GM12878 (cell line): ENCODE measurements at regions not wholly inside any gene's neighbourhood (a gene's known extent, or its start where the extent isn't known, plus 50 kb on each side); places are given as distances from the start of the nearest gene placed in this dataset.

Source experiments
- ATAC-seq: fragments of 200-7000 bp; cut with Tn5 transposase; 3 replicates; pipeline ENCODE4 v1.9.1; 2020; ENCODE audit warnings: mild to moderate bottlenecking, moderate library complexity
- BruUV-seq: library from RNA; stranded (reverse); fragments of 400-500 nt; replicated peaks from 2 replicates; lab custom pipeline; 2021; lab: Mats Ljungman, UMichigan
- CTCF ChIA-PET: fragments of 300-600 bp; sonication (Branson Sonifier 250); formaldehyde crosslinking; extraction: SDS; loops from one replicate; lab custom pipeline; 2021; ENCODE audit warnings: inconsistent platforms; lab: Yijun Ruan, JAX
- POLR2A ChIA-PET: fragments of 350-600 bp; formaldehyde crosslinking; extraction: SDS; loops from one replicate; lab custom pipeline; 2021; ENCODE audit warnings: inconsistent platforms; lab: Charles Lee
- RAD21 ChIA-PET: fragments of 300-600 bp; sonication (Branson Sonifier 250); formaldehyde crosslinking; loops from one replicate; lab custom pipeline; 2023; ENCODE audit warnings: antibody characterized with exemption; ENCODE audit not compliant: unreplicated experiment; lab: Charles Lee
- SMC1A ChIA-PET: fragments of 300-600 bp; sonication (Branson Sonifier 250); formaldehyde crosslinking; loops from one replicate; lab custom pipeline; 2023; ENCODE audit not compliant: unreplicated experiment, uncharacterized antibody; lab: Charles Lee
- DNase-seq: peaks from one replicate; pipeline ENCODE4 v3.0.0-alpha.2; 2011; ENCODE audit warnings: low read depth, low spot score
- FAIRE-seq: peaks from 3 replicates; lab custom pipeline; 2011; peaks lifted over from hg19 to GRCh38; lab: Jason Lieb, UNC
- H2AFZ ChIP-seq: 2 replicates; pipeline ENCODE4 v1.6.0; 2011; ENCODE audit warnings: low read depth, low read length, control low read depth; ENCODE audit not compliant: control insufficient read depth
- H3K27ac ChIP-seq: 2 replicates; pipeline ENCODE4 v1.5.1; 2011; ENCODE audit warnings: control low read depth; ENCODE audit not compliant: control insufficient read depth, insufficient read depth
- H3K27me3 ChIP-seq, 2 experiments: replicated peaks in 1 of 2; 2 replicates each; pipeline versions ENCODE4 v1.6.0 to v1.6.1; 2011; ENCODE audit warnings: low read length in 1 of 2; ENCODE audit not compliant: control insufficient read depth in 2 of 2, insufficient read depth in 2 of 2
- H3K36me3 ChIP-seq, 2 experiments: 2 replicates each; pipeline ENCODE4 v1.5.1; 2011; ENCODE audit warnings: low read length in 1 of 2; ENCODE audit not compliant: control insufficient read depth in 2 of 2, insufficient read depth in 2 of 2
- H3K4me1 ChIP-seq: 2 replicates; pipeline ENCODE4 v1.6.1; 2011; ENCODE audit warnings: mild to moderate bottlenecking, low read length, moderate library complexity, mixed read lengths; ENCODE audit not compliant: control insufficient read depth, insufficient read depth
- H3K4me2 ChIP-seq: 2 replicates; pipeline ENCODE4 v1.6.0; 2011; ENCODE audit warnings: control low read depth; ENCODE audit not compliant: control insufficient read depth, insufficient read depth
- H3K4me3 ChIP-seq: fragments of 200-600 bp; sonication (generic); 2 replicates; pipeline ENCODE4 v1.5.1; 2016
- H3K79me2 ChIP-seq: 2 replicates; pipeline ENCODE4 v1.6.0; 2011; ENCODE audit warnings: low read length; ENCODE audit not compliant: control insufficient read depth, insufficient read depth
- H3K9ac ChIP-seq: 2 replicates; pipeline ENCODE4 v1.8.0; 2011; ENCODE audit warnings: low read length, control low read depth, mixed read lengths; ENCODE audit not compliant: control insufficient read depth, insufficient read depth
- H3K9me3 ChIP-seq: replicated peaks from 3 replicates; pipeline ENCODE4 v1.5.1; 2011; ENCODE audit warnings: mild to moderate bottlenecking, low read length; ENCODE audit not compliant: control insufficient read depth, insufficient read depth
- H4K20me1 ChIP-seq: 2 replicates; pipeline ENCODE4 v1.6.0; 2011; ENCODE audit not compliant: control insufficient read depth, insufficient read depth
- BCL3 ChIP-seq: IDR thresholded peaks from 2 replicates; pipeline ENCODE4 v1.6.1; 2011; ENCODE audit warnings: borderline replicate concordance, low read depth, mild to moderate bottlenecking, moderate library complexity, low read length; ENCODE audit not compliant: insufficient read depth, poor library complexity, severe bottlenecking
- BHLHE40 ChIP-seq, 2 experiments: fragments of 450-650 bp in 1 of 2; IDR thresholded peaks; 2 replicates each; pipeline ENCODE4 v1.6.1; 2011 to 2017; ENCODE audit warnings: low read depth in 2 of 2, borderline replicate concordance in 1 of 2, improper control_type of control experiment in 1 of 2, low read length in 1 of 2, mild to moderate bottlenecking in 1 of 2
- GATAD2B ChIP-seq: fragments of 450-650 bp; conservative IDR thresholded peaks from 2 replicates; pipeline ENCODE4 v1.6.1; 2017; ENCODE audit warnings: low read depth, mild to moderate bottlenecking, moderate library complexity
- HDGF ChIP-seq: fragments of 450-650 bp; IDR thresholded peaks from 2 replicates; pipeline ENCODE4 v1.6.1; 2016; ENCODE audit warnings: antibody characterized with exemption
- IKZF1 ChIP-seq: fragments of 450-650 bp; conservative IDR thresholded peaks from 2 replicates; pipeline ENCODE4 v1.6.1; 2017; ENCODE audit warnings: antibody characterized with exemption, mild to moderate bottlenecking
- MYC ChIP-seq: IDR thresholded peaks from 2 replicates; pipeline ENCODE4 v1.6.1; 2011; ENCODE audit warnings: mild to moderate bottlenecking, low read length, moderate library complexity, inconsistent platforms; ENCODE audit not compliant: insufficient read depth, insufficient replicate concordance, insufficient read length, severe bottlenecking
- NFIC ChIP-seq: IDR thresholded peaks from 2 replicates; pipeline ENCODE4 v1.6.1; 2012; ENCODE audit warnings: low read depth, mild to moderate bottlenecking, inconsistent platforms, low read length, moderate library complexity
- PML ChIP-seq: IDR thresholded peaks from 2 replicates; pipeline ENCODE4 v1.6.1; 2012; ENCODE audit warnings: low read length, inconsistent platforms
- RAD21 ChIP-seq: IDR thresholded peaks from 2 replicates; pipeline ENCODE4 v1.6.1; 2011; ENCODE audit warnings: mild to moderate bottlenecking, low read depth, low read length, moderate library complexity; ENCODE audit not compliant: insufficient read depth
- SIN3A ChIP-seq: IDR thresholded peaks from 2 replicates; pipeline ENCODE4 v1.6.1; 2012; ENCODE audit warnings: low read depth, low read length, improper control_type of control experiment
- SUPT20H ChIP-seq: IDR thresholded peaks from 2 replicates; pipeline ENCODE4 v1.6.1; 2011; ENCODE audit warnings: low read depth, mild to moderate bottlenecking, low read length, moderate library complexity, borderline replicate concordance; ENCODE audit not compliant: control insufficient read depth
- ZNF217 ChIP-seq: fragments of 450-650 bp; IDR thresholded peaks from 2 replicates; pipeline ENCODE4 v1.6.1; 2017; ENCODE audit warnings: antibody characterized with exemption, mild to moderate bottlenecking
- ZNF687 ChIP-seq: fragments of 450-650 bp; IDR thresholded peaks from 2 replicates; pipeline ENCODE4 v1.6.1; 2017; ENCODE audit warnings: mild to moderate bottlenecking, moderate library complexity
- in situ Hi-C: fragments of 300-500 bp; cut with MboI; formaldehyde crosslinking; loops from 9 replicates; pipeline ENCODE4 v1.14.3; 2018; ENCODE audit warnings: mixed read lengths
- intact Hi-C: fragments of 100-400 bp; cut with micrococcal nuclease; formaldehyde crosslinking; loops from one replicate; pipeline ENCODE4 v1.14.2; 2022; ENCODE audit not compliant: unreplicated experiment
- TF ChIP-seq, protein P1 (sequence below): fragments of 450-650 bp; formaldehyde crosslinking; IDR thresholded peaks from 2 replicates; pipeline ENCODE4 v1.5.0; 2022; ENCODE audit warnings: mild to moderate bottlenecking, missing genetic modification characterization
- TF ChIP-seq, protein P2 (sequence below): fragments of 450-650 bp; IDR thresholded peaks from 2 replicates; pipeline ENCODE4 v1.6.1; 2017; ENCODE audit warnings: mild to moderate bottlenecking

GRCh38 chr13:55573565-55573964 is 1567.2 kb upstream of the PRR20A start:
- no peak overlapping the region for H3K4me2 ChIP-seq
- H3K9ac ChIP-seq, result no peak overlapping the region
- FAIRE-seq (no peak), ATAC-seq (no peak), DNase-seq (no peak)
- in situ Hi-C loops (no loop called here), intact Hi-C loops (no loop called here)
- no peak overlapping the region for H3K27ac ChIP-seq
- RAD21 ChIA-PET, result no interaction called here
- H3K4me3 ChIP-seq, result no peak overlapping the region
- no peaks in the 10 kb centered on the region for H3K9me3 ChIP-seq
- CTCF ChIA-PET, result no interaction called here
- POLR2A ChIA-PET, result no interaction called here
- SMC1A ChIA-PET, result no interaction called here
- H3K27me3 ChIP-seq, result no peaks in the 10 kb centered on the region
- no peaks in the 10 kb centered on the region for H3K36me3 ChIP-seq
- no TSS peak for BruUV-seq
- H2AFZ ChIP-seq, result no peak overlapping the region
- H4K20me1 ChIP-seq, result no peaks in the 10 kb centered on the region
- no peaks in the 10 kb centered on the region for H3K4me1 ChIP-seq
- no peaks in the 10 kb centered on the region for H3K79me2 ChIP-seq
- TF ChIP-seq GATAD2B (no peak), PML (no peak), RAD21 (no peak), BCL3 (no peak), MYC (no peak), SUPT20H (no peak), ZNF217 (no peak), BHLHE40 (IDR thresholded peaks at IDR 0.05; ENCODE audit: borderline replicate concordance in 1 of 2, low read depth in 2 of 2, low read length in 1 of 2) (no peak), ZNF687 (no peak), HDGF (no peak), NFIC (no peak), IKZF1 (no peak), SIN3A (no peak)
- TF ChIP-seq, protein P1, sequence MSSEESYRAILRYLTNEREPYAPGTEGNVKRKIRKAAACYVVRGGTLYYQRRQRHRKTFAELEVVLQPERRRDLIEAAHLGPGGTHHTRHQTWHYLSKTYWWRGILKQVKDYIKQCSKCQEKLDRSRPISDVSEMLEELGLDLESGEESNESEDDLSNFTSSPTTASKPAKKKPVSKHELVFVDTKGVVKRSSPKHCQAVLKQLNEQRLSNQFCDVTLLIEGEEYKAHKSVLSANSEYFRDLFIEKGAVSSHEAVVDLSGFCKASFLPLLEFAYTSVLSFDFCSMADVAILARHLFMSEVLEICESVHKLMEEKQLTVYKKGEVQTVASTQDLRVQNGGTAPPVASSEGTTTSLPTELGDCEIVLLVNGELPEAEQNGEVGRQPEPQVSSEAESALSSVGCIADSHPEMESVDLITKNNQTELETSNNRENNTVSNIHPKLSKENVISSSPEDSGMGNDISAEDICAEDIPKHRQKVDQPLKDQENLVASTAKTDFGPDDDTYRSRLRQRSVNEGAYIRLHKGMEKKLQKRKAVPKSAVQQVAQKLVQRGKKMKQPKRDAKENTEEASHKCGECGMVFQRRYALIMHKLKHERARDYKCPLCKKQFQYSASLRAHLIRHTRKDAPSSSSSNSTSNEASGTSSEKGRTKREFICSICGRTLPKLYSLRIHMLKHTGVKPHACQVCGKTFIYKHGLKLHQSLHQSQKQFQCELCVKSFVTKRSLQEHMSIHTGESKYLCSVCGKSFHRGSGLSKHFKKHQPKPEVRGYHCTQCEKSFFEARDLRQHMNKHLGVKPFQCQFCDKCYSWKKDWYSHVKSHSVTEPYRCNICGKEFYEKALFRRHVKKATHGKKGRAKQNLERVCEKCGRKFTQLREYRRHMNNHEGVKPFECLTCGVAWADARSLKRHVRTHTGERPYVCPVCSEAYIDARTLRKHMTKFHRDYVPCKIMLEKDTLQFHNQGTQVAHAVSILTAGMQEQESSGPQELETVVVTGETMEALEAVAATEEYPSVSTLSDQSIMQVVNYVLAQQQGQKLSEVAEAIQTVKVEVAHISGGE (CRISPR knock-in tag), result no peak
- TF ChIP-seq, protein P2, sequence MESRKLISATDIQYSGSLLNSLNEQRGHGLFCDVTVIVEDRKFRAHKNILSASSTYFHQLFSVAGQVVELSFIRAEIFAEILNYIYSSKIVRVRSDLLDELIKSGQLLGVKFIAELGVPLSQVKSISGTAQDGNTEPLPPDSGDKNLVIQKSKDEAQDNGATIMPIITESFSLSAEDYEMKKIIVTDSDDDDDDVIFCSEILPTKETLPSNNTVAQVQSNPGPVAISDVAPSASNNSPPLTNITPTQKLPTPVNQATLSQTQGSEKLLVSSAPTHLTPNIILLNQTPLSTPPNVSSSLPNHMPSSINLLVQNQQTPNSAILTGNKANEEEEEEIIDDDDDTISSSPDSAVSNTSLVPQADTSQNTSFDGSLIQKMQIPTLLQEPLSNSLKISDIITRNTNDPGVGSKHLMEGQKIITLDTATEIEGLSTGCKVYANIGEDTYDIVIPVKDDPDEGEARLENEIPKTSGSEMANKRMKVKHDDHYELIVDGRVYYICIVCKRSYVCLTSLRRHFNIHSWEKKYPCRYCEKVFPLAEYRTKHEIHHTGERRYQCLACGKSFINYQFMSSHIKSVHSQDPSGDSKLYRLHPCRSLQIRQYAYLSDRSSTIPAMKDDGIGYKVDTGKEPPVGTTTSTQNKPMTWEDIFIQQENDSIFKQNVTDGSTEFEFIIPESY, result no peak
